K562 (cell line): ENCODE measurements at regions not wholly inside any gene's neighbourhood (a gene's known extent, or its start where the extent isn't known, plus 50 kb on each side); places are given as distances from the start of the nearest gene placed in this dataset.

ENCODE experiments used
- ATAC-seq: fragments of 200-7000 bp; cut with Tn5 transposase; 3 replicates; pipeline ENCODE4 v1.9.1; 2020; ENCODE audit warnings: moderate library complexity
- BruUV-seq: library from RNA; stranded (reverse); fragments of 400-500 nt; replicated peaks from 2 replicates; lab custom pipeline; 2021; lab: Mats Ljungman, UMichigan
- CTCF ChIA-PET: fragments of 300-600 bp; formaldehyde crosslinking; extraction: SDS; loops from one replicate; lab custom pipeline; 2021; ENCODE audit warnings: low intra/inter-chr PET ratio; lab: Yijun Ruan, JAX
- POLR2A ChIA-PET: fragments of 300-600, 350-650 bp; sonication (Branson Sonifier 250); formaldehyde crosslinking; extraction: SDS; loops from one replicate; lab custom pipeline; 2021; ENCODE audit warnings: antibody characterized with exemption, inconsistent platforms; lab: Yijun Ruan, JAX
- DNase-seq, 4 experiments: peaks; one replicate each; pipeline versions ENCODE4 v3.0.0 to v3.0.0-alpha.2; 2011 to 2018; ENCODE audit warnings: low spot score in 3 of 4, mixed read lengths in 3 of 4; ENCODE audit errors: extremely low read depth in 1 of 4
- FAIRE-seq: peaks from 2 replicates; lab custom pipeline; 2011; peaks lifted over from hg19 to GRCh38; lab: Jason Lieb, UNC
- H2AFZ ChIP-seq: 2 replicates; pipeline ENCODE4 v1.6.0; 2011; ENCODE audit warnings: low read depth, low read length, control low read depth, inconsistent platforms
- H3K27ac ChIP-seq: fragments of 200-600 bp; 3 replicates; pipeline ENCODE4 v1.8.0; 2011; ENCODE audit warnings: low read depth, mild to moderate bottlenecking, control low read depth, inconsistent platforms, low read length, moderate library complexity, mixed read lengths; ENCODE audit errors: extremely low read depth
- H3K27me3 ChIP-seq, 2 experiments: fragments of 300-600 bp in 1 of 2; 2 replicates in 1 of 2; 3 replicates in 1 of 2; pipeline versions ENCODE4 v1.6.0 to v1.8.0; 2011; ENCODE audit warnings: inconsistent platforms in 2 of 2, low read length in 2 of 2, mild to moderate bottlenecking in 1 of 2, mixed read lengths in 1 of 2, moderate library complexity in 1 of 2; ENCODE audit not compliant: control insufficient read depth in 2 of 2, insufficient read depth in 2 of 2
- H3K36me3 ChIP-seq: fragments of 300-600 bp; 3 replicates; pipeline ENCODE4 v1.8.0; 2011; ENCODE audit warnings: mild to moderate bottlenecking, low read length, inconsistent platforms; ENCODE audit not compliant: control insufficient read depth, insufficient read depth
- H3K4me1 ChIP-seq, 2 experiments: fragments of 200-600 bp in 1 of 2; replicated peaks in 1 of 2; 2 replicates in 1 of 2; 3 replicates in 1 of 2; pipeline versions ENCODE4 v1.5.1 to v1.8.0; 2011; ENCODE audit warnings: inconsistent platforms in 2 of 2, low read length in 2 of 2, mild to moderate bottlenecking in 1 of 2, mixed read lengths in 1 of 2, moderate library complexity in 1 of 2; ENCODE audit not compliant: control insufficient read depth in 2 of 2, insufficient read depth in 2 of 2
- H3K4me2 ChIP-seq: 2 replicates; pipeline ENCODE4 v1.6.1; 2011; ENCODE audit warnings: low read length, control low read depth, inconsistent platforms, mixed read lengths; ENCODE audit not compliant: insufficient read depth
- H3K4me3 ChIP-seq: fragments of 200-600 bp; sonication (generic), shearing (Covaris generic); 2 replicates; pipeline ENCODE4 v1.5.1; 2016; ENCODE audit warnings: control low read depth, inconsistent platforms
- H3K79me2 ChIP-seq: fragments of 200-600 bp; 3 replicates; pipeline ENCODE4 v1.8.0; 2011; ENCODE audit warnings: low read length, inconsistent platforms; ENCODE audit not compliant: control insufficient read depth, insufficient read depth
- H3K9ac ChIP-seq, 2 experiments: 2 replicates each; pipeline versions ENCODE4 v1.6.0 to v1.6.1; 2011; ENCODE audit warnings: low read depth in 2 of 2, low read length in 2 of 2, control low read depth in 1 of 2, inconsistent platforms in 1 of 2, mild to moderate bottlenecking in 1 of 2, mixed read lengths in 1 of 2; ENCODE audit not compliant: insufficient read depth in 1 of 2
- H3K9me1 ChIP-seq: one replicate; pipeline ENCODE4 v1.6.0; 2011; ENCODE audit warnings: inconsistent platforms, mild to moderate bottlenecking, low read length, moderate library complexity; ENCODE audit not compliant: control insufficient read depth, insufficient read depth
- H3K9me3 ChIP-seq: replicated peaks from 2 replicates; pipeline ENCODE4 v1.5.1; 2011; ENCODE audit warnings: low read depth, low read length, inconsistent platforms; ENCODE audit not compliant: control insufficient read depth, insufficient read depth
- H4K20me1 ChIP-seq: replicated peaks from 2 replicates; pipeline ENCODE4 v1.6.1; 2011; ENCODE audit warnings: low read length, inconsistent platforms, mixed read lengths; ENCODE audit not compliant: control insufficient read depth, insufficient read depth
- BCL6 ChIP-seq: fragments of 250-450 bp; sonication (Bioruptor Pico); IDR thresholded peaks from 2 replicates; pipeline ENCODE4 v1.4.0; 2020
- CEBPB ChIP-seq: fragments of 450-650 bp; IDR thresholded peaks from 2 replicates; pipeline ENCODE4 v1.6.1; 2016; ENCODE audit warnings: missing genetic modification characterization, missing compliant biosample characterization
- EWSR1 ChIP-seq: fragments of 450-650 bp; IDR thresholded peaks from 2 replicates; pipeline ENCODE4 v1.6.1; 2018; ENCODE audit warnings: borderline replicate concordance, mild to moderate bottlenecking, low read depth, moderate library complexity; ENCODE audit not compliant: partially characterized antibody
- FOXA1 ChIP-seq: fragments of 450-650 bp; IDR thresholded peaks from 2 replicates; pipeline ENCODE4 v1.6.1; 2016; ENCODE audit warnings: mild to moderate bottlenecking, borderline replicate concordance
- FOXA3 ChIP-seq, 2 experiments: fragments of 450-650 bp in 1 of 2; sonication (generic) in 1 of 2; formaldehyde crosslinking; IDR thresholded peaks in 1 of 2; conservative IDR thresholded peaks in 1 of 2; 2 replicates each; pipeline versions ENCODE4 v1.4.0 to v1.8.0; 2020 to 2022; ENCODE audit warnings: mild to moderate bottlenecking in 2 of 2, missing genetic modification reagents in 1 of 2
- MEIS2 ChIP-seq: fragments of 450-650 bp; IDR thresholded peaks from 2 replicates; pipeline ENCODE4 v1.6.1; 2014; ENCODE audit warnings: mild to moderate bottlenecking; ENCODE audit not compliant: partially characterized antibody
- NR4A1 ChIP-seq, 2 experiments: fragments of 250-450 bp in 1 of 2; fragments of 450-650 bp in 1 of 2; sonication (Bioruptor Pico) in 1 of 2; IDR thresholded peaks; 2 replicates each; pipeline versions ENCODE4 v1.4.0 to v1.6.1; 2016 to 2020; ENCODE audit warnings: mild to moderate bottlenecking in 2 of 2, missing compliant biosample characterization in 1 of 2, missing genetic modification characterization in 1 of 2, moderate library complexity in 1 of 2
- PHB2 ChIP-seq: fragments of 450-650 bp; IDR thresholded peaks from 2 replicates; pipeline ENCODE4 v1.6.1; 2017; ENCODE audit warnings: low read depth
- POLR2G ChIP-seq: fragments of 200-400 bp; formaldehyde crosslinking; IDR thresholded peaks from 2 replicates; pipeline ENCODE4 v1.6.1; 2017; ENCODE audit warnings: low read depth, mild to moderate bottlenecking, antibody characterized with exemption, low read length, moderate library complexity
- THRB ChIP-seq: fragments of 450-650 bp; formaldehyde crosslinking; conservative IDR thresholded peaks from 2 replicates; pipeline ENCODE4 v1.4.0; 2022; ENCODE audit warnings: mild to moderate bottlenecking, missing genetic modification characterization
- ZBTB1 ChIP-seq: sonication (generic); formaldehyde crosslinking; IDR thresholded peaks from 2 replicates; pipeline ENCODE4 v1.8.1; 2023; ENCODE audit warnings: missing genetic modification reagents, low read depth, mild to moderate bottlenecking, borderline replicate concordance
- ZC3H11A ChIP-seq: IDR thresholded peaks from 2 replicates; pipeline ENCODE4 v1.6.1; 2012; ENCODE audit warnings: low read depth, low read length, improper control_type of control experiment
- ZFPM2 ChIP-seq: fragments of 250-450 bp; sonication (Bioruptor Pico); IDR thresholded peaks from 2 replicates; pipeline ENCODE4 v1.5.1; 2022; ENCODE audit warnings: mild to moderate bottlenecking
- ZKSCAN8 ChIP-seq: fragments of 200-800 bp; sonication (Bioruptor generic); IDR thresholded peaks from 2 replicates; pipeline ENCODE4 v1.6.1; 2016; ENCODE audit warnings: missing genetic modification characterization, missing compliant biosample characterization
- ZNF280B ChIP-seq: fragments of 250-450 bp; sonication (Bioruptor Pico); IDR thresholded peaks from 2 replicates; pipeline ENCODE4 v1.5.1; 2021; ENCODE audit warnings: mild to moderate bottlenecking
- in situ Hi-C: fragments of 300-500 bp; cut with MboI; formaldehyde crosslinking; loops from 4 replicates; pipeline ENCODE4 v1.15.0; 2018; ENCODE audit warnings: inconsistent platforms, mixed read lengths
- intact Hi-C: fragments of 100-400 bp; cut with micrococcal nuclease; formaldehyde crosslinking; loops from 2 replicates; pipeline ENCODE4 v1.14.2; 2022
- TF ChIP-seq, protein P1 (sequence below): fragments of 450-650 bp; formaldehyde crosslinking; IDR thresholded peaks from 2 replicates; pipeline ENCODE4 v1.4.0; 2020; ENCODE audit warnings: mild to moderate bottlenecking, moderate library complexity
- TF ChIP-seq, protein P2 (sequence below): fragments of 450-650 bp; IDR thresholded peaks from 2 replicates; pipeline ENCODE4 v1.6.1; 2016; ENCODE audit warnings: antibody characterized with exemption

DNA sequence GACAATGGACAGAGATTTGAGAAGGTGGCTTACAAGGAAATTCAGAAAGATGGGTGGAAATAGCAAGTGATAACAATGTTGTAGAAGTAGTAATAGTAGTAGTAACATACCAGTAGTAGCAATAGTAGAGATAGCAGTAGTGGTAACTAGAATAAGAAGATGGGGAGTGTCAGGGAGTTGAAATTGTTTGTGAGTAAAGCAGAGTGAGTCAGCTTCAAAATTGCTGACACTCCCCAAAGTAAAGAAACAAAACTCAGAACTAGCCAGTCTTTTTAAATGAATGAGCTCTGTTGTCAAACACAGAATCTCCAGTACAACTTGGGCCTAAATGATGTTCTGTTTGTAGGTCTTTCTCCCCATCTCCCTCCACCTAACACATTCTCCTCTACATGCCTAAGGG lies 1040.9 kb downstream of the CBLN2 start:
- H3K27me3 ChIP-seq = no peaks in the 10 kb centered on the region
- ChIA-PET CTCF (no interaction called here), POLR2A (no interaction called here)
- no peak overlapping the region for H2AFZ ChIP-seq
- H3K9me1 ChIP-seq = no peaks in the 10 kb centered on the region
- in situ Hi-C loops (no loop called here), intact Hi-C loops (no loop called here)
- H3K79me2 ChIP-seq = no peaks in the 10 kb centered on the region
- no peak overlapping the region for H3K4me2 ChIP-seq
- no TSS peak for BruUV-seq
- DNase-seq (no peak), FAIRE-seq (no peak)
- H3K36me3 ChIP-seq = no peaks in the 10 kb centered on the region
- H3K27ac ChIP-seq = no peak overlapping the region
- H3K9me3 ChIP-seq = no peaks in the 10 kb centered on the region
- no peaks in the 10 kb centered on the region for H3K4me1 ChIP-seq
- TF ChIP-seq ZBTB1 (CRISPR knock-in tag) (no peak), MEIS2 (no peak), NR4A1 (CRISPR knock-in tag; IDR thresholded peaks at IDR 0.05) (no peak), NR4A1 (tag; IDR thresholded peaks at IDR 0.05) (no peak), ZC3H11A (no peak), BCL6 (CRISPR knock-in tag) (no peak), POLR2G (no peak), THRB (CRISPR knock-in tag) (no peak), ZFPM2 (no peak), EWSR1 (no peak), FOXA1 (no peak), CEBPB (no peak), ZKSCAN8 (CRISPR knock-in tag) (no peak), PHB2 (no peak), FOXA3 (CRISPR knock-in tag; conservative IDR thresholded peaks at IDR 0.05 in 1 of 2, IDR thresholded peaks at IDR 0.05 in 1 of 2) (no peak), ZNF280B (CRISPR knock-in tag) (no peak)
- TF ChIP-seq, protein P1, sequence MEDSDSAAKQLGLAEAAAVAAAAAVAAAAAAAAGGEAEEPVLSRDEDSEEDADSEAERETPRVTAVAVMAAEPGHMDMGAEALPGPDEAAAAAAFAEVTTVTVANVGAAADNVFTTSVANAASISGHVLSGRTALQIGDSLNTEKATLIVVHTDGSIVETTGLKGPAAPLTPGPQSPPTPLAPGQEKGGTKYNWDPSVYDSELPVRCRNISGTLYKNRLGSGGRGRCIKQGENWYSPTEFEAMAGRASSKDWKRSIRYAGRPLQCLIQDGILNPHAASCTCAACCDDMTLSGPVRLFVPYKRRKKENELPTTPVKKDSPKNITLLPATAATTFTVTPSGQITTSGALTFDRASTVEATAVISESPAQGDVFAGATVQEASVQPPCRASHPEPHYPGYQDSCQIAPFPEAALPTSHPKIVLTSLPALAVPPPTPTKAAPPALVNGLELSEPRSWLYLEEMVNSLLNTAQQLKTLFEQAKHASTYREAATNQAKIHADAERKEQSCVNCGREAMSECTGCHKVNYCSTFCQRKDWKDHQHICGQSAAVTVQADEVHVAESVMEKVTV (CRISPR knock-in tag) = no peak
- TF ChIP-seq, protein P2, sequence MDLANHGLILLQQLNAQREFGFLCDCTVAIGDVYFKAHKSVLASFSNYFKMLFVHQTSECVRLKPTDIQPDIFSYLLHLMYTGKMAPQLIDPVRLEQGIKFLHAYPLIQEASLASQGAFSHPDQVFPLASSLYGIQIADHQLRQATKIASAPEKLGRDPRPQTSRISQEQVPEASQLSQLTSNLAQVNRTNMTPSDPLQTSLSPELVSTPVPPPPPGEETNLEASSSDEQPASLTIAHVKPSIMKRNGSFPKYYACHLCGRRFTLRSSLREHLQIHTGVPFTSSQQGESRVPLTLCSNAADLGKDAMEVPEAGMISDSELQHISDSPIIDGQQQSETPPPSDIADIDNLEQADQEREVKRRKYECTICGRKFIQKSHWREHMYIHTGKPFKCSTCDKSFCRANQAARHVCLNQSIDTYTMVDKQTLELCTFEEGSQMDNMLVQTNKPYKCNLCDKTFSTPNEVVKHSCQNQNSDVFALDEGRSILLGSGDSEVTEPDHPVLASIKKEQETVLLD = no peak
- TF ChIP-seq, all 486 proteins: peak for 0
- no peaks in the 10 kb centered on the region for H4K20me1 ChIP-seq
- no peak overlapping the region for H3K4me3 ChIP-seq
- ATAC-seq = no peak
- no peak overlapping the region for H3K9ac ChIP-seq
